KMS-11 (cell line): ENCODE measurements at regions not wholly inside any gene's neighbourhood (a gene's known extent, or its start where the extent isn't known, plus 50 kb on each side); places are given as distances from the start of the nearest gene placed in this dataset.

Experiments used
- H2AFZ ChIP-seq: fragments of 200-600 bp; sonication (generic); 2 replicates; pipeline ENCODE4 v1.6.1; 2016; ENCODE audit warnings: antibody characterized with exemption, mixed run types, low read depth
- H3K27ac ChIP-seq: fragments of 200-600 bp; sonication (generic); 2 replicates; pipeline ENCODE4 v1.6.1; 2016; ENCODE audit warnings: mild to moderate bottlenecking, mixed run types
- H3K27me3 ChIP-seq: fragments of 200-600 bp; sonication (generic); 2 replicates; pipeline ENCODE4 v1.6.1; 2017; ENCODE audit warnings: mild to moderate bottlenecking, low read depth, mixed run types, moderate library complexity; ENCODE audit not compliant: insufficient read depth
- H3K36me3 ChIP-seq: fragments of 200-600 bp; sonication (generic); 2 replicates; pipeline ENCODE4 v1.6.1; 2017; ENCODE audit warnings: mild to moderate bottlenecking, mixed run types; ENCODE audit not compliant: insufficient read depth
- H3K4me1 ChIP-seq: fragments of 200-600 bp; sonication (generic); 2 replicates; pipeline ENCODE4 v1.6.1; 2016; ENCODE audit warnings: mild to moderate bottlenecking, low read depth, mixed run types; ENCODE audit not compliant: poor library complexity, severe bottlenecking
- H3K4me2 ChIP-seq: fragments of 200-600 bp; sonication (generic); 2 replicates; pipeline ENCODE4 v1.7.0; 2016; ENCODE audit warnings: mild to moderate bottlenecking, mixed run types
- H3K4me3 ChIP-seq: fragments of 200-600 bp; sonication (generic); IDR thresholded peaks from 2 replicates; pipeline ENCODE4 v1.6.1; 2017; ENCODE audit warnings: low read depth, low read length, mixed read lengths; ENCODE audit not compliant: insufficient read depth
- H3K79me2 ChIP-seq: fragments of 200-600 bp; sonication (generic); 2 replicates; pipeline ENCODE4 v1.6.1; 2016; ENCODE audit warnings: low read depth, mixed run types; ENCODE audit not compliant: insufficient read depth
- H3K9ac ChIP-seq: fragments of 200-600 bp; sonication (generic); 2 replicates; pipeline ENCODE4 v1.6.1; 2016; ENCODE audit warnings: mild to moderate bottlenecking, mixed run types
- H4K20me1 ChIP-seq: fragments of 200-600 bp; sonication (generic); 2 replicates; pipeline ENCODE4 v1.6.1; 2016; ENCODE audit warnings: mild to moderate bottlenecking, mixed run types; ENCODE audit not compliant: insufficient read depth
- TF ChIP-seq, protein P1 (sequence below): fragments of 200-600 bp; sonication (generic); conservative IDR thresholded peaks from 2 replicates; pipeline ENCODE4 v1.6.1; 2017; ENCODE audit warnings: low read depth, mild to moderate bottlenecking, antibody characterized with exemption, low read length, moderate library complexity, mixed read lengths

GRCh38 chr2:17104454-17104853 is 413.8 kb downstream of the RAD51AP2 start:
- no peaks in the 10 kb centered on the region for H4K20me1 ChIP-seq
- TF ChIP-seq, protein P1, sequence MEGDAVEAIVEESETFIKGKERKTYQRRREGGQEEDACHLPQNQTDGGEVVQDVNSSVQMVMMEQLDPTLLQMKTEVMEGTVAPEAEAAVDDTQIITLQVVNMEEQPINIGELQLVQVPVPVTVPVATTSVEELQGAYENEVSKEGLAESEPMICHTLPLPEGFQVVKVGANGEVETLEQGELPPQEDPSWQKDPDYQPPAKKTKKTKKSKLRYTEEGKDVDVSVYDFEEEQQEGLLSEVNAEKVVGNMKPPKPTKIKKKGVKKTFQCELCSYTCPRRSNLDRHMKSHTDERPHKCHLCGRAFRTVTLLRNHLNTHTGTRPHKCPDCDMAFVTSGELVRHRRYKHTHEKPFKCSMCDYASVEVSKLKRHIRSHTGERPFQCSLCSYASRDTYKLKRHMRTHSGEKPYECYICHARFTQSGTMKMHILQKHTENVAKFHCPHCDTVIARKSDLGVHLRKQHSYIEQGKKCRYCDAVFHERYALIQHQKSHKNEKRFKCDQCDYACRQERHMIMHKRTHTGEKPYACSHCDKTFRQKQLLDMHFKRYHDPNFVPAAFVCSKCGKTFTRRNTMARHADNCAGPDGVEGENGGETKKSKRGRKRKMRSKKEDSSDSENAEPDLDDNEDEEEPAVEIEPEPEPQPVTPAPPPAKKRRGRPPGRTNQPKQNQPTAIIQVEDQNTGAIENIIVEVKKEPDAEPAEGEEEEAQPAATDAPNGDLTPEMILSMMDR, result no peak
- H3K4me1 ChIP-seq, result no peaks in the 10 kb centered on the region
- H3K36me3 ChIP-seq, result no peaks in the 10 kb centered on the region
- H3K9ac ChIP-seq, result no peak overlapping the region
- H3K4me2 ChIP-seq, result no peak overlapping the region
- no peak overlapping the region for H3K4me3 ChIP-seq
- no peaks in the 10 kb centered on the region for H3K79me2 ChIP-seq
- H2AFZ ChIP-seq, result no peak overlapping the region
- no peaks in the 10 kb centered on the region for H3K27me3 ChIP-seq
- no peak overlapping the region for H3K27ac ChIP-seq

- no peaks in the 10 kb centered on the region for H4K20me1 ChIP-seq
- no peak overlapping the region for H2AFZ ChIP-seq
- no peaks in the 10 kb centered on the region for H3K27me3 ChIP-seq
- no peaks in the 10 kb centered on the region for H3K79me2 ChIP-seq
- H3K27ac ChIP-seq, result no peak overlapping the region
- H3K4me2 ChIP-seq, result no peak overlapping the region
- H3K4me3 ChIP-seq, result no peak overlapping the region
- TF ChIP-seq, protein P1, result no peak
- H3K36me3 ChIP-seq, result no peaks in the 10 kb centered on the region
- H3K9ac ChIP-seq, result no peak overlapping the region
- no peaks in the 10 kb centered on the region for H3K4me1 ChIP-seq
Measured at GRCh38 chr2:17101596-17101995, 416.6 kb downstream of the RAD51AP2 start.

- H3K36me3 ChIP-seq, result no peaks in the 10 kb centered on the region
- H2AFZ ChIP-seq, result no peak overlapping the region
- H4K20me1 ChIP-seq, result no peaks in the 10 kb centered on the region
Measured at GRCh38 chr2:17101091-17101490, 417.1 kb downstream of the RAD51AP2 start.

GRCh38 chr2:17095340-17095739 is 422.9 kb downstream of the RAD51AP2 start:
- no peak overlapping the region for H3K9ac ChIP-seq
- no peak overlapping the region for H3K4me2 ChIP-seq
- no peaks in the 10 kb centered on the region for H3K4me1 ChIP-seq
- H2AFZ ChIP-seq, result no peak overlapping the region
- TF ChIP-seq, protein P1, result no peak
- no peaks in the 10 kb centered on the region for H4K20me1 ChIP-seq
- H3K79me2 ChIP-seq, result no peaks in the 10 kb centered on the region
- no peaks in the 10 kb centered on the region for H3K27me3 ChIP-seq
- H3K4me3 ChIP-seq, result no peak overlapping the region
- no peak overlapping the region for H3K27ac ChIP-seq
- no peaks in the 10 kb centered on the region for H3K36me3 ChIP-seq

More at GRCh38 chr2:17101091-17101490, 417.1 kb downstream of the RAD51AP2 start:
- H3K27me3 ChIP-seq, result no peaks in the 10 kb centered on the region
- no peak overlapping the region for H3K9ac ChIP-seq
- no peaks in the 10 kb centered on the region for H3K4me1 ChIP-seq
- H3K4me3 ChIP-seq, result no peak overlapping the region
- H3K79me2 ChIP-seq, result no peaks in the 10 kb centered on the region
- TF ChIP-seq, protein P1, result no peak
- H3K4me2 ChIP-seq, result no peak overlapping the region
- no peak overlapping the region for H3K27ac ChIP-seq

DNA sequence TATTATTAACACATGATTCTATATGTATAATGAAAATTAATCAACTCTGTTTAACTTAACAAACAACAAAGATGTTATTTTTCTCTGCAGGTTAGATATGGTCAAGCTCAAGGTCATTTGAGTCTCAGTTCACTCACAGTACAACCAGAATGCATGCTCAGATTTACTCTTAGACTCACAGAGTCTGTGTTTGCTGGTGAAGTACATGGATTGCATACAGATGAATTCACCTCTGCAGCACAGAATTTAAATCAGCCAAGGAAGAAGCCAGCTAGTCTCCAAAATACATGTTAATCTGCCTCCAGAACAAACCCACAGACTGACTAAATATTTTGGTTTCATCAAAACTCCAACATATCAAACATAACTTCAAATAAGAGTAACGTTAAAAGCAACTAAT is 424.5 kb downstream of the RAD51AP2 start:
- Histone ChIP-seq H3K79me2 (no peaks in the 10 kb centered on the region), H3K27me3 (no peaks in the 10 kb centered on the region), H3K4me1 (no peaks in the 10 kb centered on the region), H3K4me2 (no peak overlapping the region), H3K9ac (no peak overlapping the region), H3K4me3 (no peak overlapping the region), H3K27ac (no peak overlapping the region), H4K20me1 (no peaks in the 10 kb centered on the region), H2AFZ (no peak overlapping the region), H3K36me3 (no peaks in the 10 kb centered on the region)
- TF ChIP-seq, protein P1, result no peak
